Karpas-422 (cell line): ENCODE measurements at regions not wholly inside any gene's neighbourhood (a gene's known extent, or its start where the extent isn't known, plus 50 kb on each side); places are given as distances from the start of the nearest gene placed in this dataset. TPM values are rescaled to one million over a fixed set of nuclear protein-coding genes. Genes with fewer than 3 reads are reported as not detected.

Experiments
- DNase-seq: peaks from one replicate; pipeline ENCODE4 v3.0.0-alpha.2; 2015
- H2AFZ ChIP-seq: fragments of 200-600 bp; sonication (generic); 2 replicates; pipeline ENCODE4 v1.6.1; 2014; ENCODE audit warnings: antibody characterized with exemption, low read length, mixed read lengths
- H3K27ac ChIP-seq: fragments of 200-600 bp; sonication (generic); 2 replicates; pipeline ENCODE4 v1.5.1; 2014; ENCODE audit warnings: mild to moderate bottlenecking, low read length, moderate library complexity
- H3K27me3 ChIP-seq: fragments of 200-600 bp; sonication (generic); 2 replicates; pipeline ENCODE4 v1.6.1; 2014; ENCODE audit warnings: low read length, mixed read lengths
- H3K36me3 ChIP-seq: fragments of 200-600 bp; sonication (generic); 2 replicates; pipeline ENCODE4 v1.6.1; 2014; ENCODE audit warnings: low read length, mixed read lengths; ENCODE audit not compliant: insufficient read depth
- H3K4me1 ChIP-seq: fragments of 200-600 bp; sonication (generic); 2 replicates; pipeline ENCODE4 v1.6.1; 2014; ENCODE audit warnings: mild to moderate bottlenecking, low read length, mixed read lengths
- H3K4me2 ChIP-seq: fragments of 200-600 bp; sonication (generic); 2 replicates; pipeline ENCODE4 v1.6.1; 2014; ENCODE audit warnings: low read length, low read depth, mild to moderate bottlenecking; ENCODE audit not compliant: poor library complexity, severe bottlenecking
- H3K4me3 ChIP-seq: fragments of 200-600 bp; sonication (generic); 2 replicates; pipeline ENCODE4 v1.5.1; 2014; ENCODE audit warnings: mild to moderate bottlenecking, antibody characterized with exemption, low read length, mixed read lengths
- H3K79me2 ChIP-seq: fragments of 200-600 bp; sonication (generic); 2 replicates; pipeline ENCODE4 v1.6.1; 2014; ENCODE audit warnings: mild to moderate bottlenecking, low read length, mixed read lengths
- H3K9ac ChIP-seq: fragments of 200-600 bp; sonication (generic); 2 replicates; pipeline ENCODE4 v1.6.0; 2014; ENCODE audit warnings: low read length
- H3K9me2 ChIP-seq: fragments of 200-600 bp; sonication (generic), shearing (Covaris generic); replicated peaks from 2 replicates; pipeline ENCODE4 v1.6.0; 2014; ENCODE audit warnings: mild to moderate bottlenecking, low read length, moderate library complexity; ENCODE audit not compliant: insufficient read depth
- H3K9me3 ChIP-seq: fragments of 300-700, 200-600 bp; sonication (generic); 2 replicates; pipeline ENCODE4 v1.6.1; 2014; ENCODE audit warnings: low read length, mixed read lengths
- H4K20me1 ChIP-seq: fragments of 200-600 bp; sonication (generic); 2 replicates; pipeline ENCODE4 v1.6.1; 2014; ENCODE audit warnings: mild to moderate bottlenecking, antibody characterized with exemption, low read length, low read depth; ENCODE audit not compliant: insufficient read depth
- small RNA-seq: library from RNA; depleted of rRNA; stranded (forward); fragments of <200 nt; gene quantifications from one replicate; pipeline ENCODE3, GENCODE V24; 2014

DNA sequence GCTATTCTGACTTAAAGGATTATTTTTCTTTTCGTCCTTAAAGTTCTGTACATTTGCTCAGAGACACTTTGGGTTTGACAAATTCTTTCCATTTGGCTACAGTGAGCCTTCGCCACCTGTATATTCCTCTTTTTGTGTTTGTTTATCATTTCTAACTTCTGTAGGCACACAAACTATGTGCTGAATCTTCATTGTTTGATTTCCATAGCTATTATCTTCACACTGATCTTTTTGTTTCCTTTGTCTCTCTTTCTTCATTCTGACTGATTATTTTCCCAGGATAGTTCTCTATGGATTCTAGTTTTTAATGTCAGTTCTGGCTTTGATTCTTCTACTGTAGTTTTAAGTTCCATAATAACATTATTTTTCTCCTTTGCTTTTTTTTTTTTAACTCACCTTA lies 350.2 kb downstream of the ZNF521 start:
- H3K4me3 ChIP-seq: no peak overlapping the region
- no peak overlapping the region for H3K4me2 ChIP-seq

GRCh38 chr18:25005541-25006403 lies 346.2 kb downstream of the ZNF521 start:
- Histone ChIP-seq H2AFZ (no peak overlapping the region), H3K27ac (no peak overlapping the region), H3K4me2 (no peak overlapping the region), H3K4me1 (no peaks in the 10 kb centered on the region), H3K9me2 (no peaks in the 10 kb centered on the region), H3K9ac (no peak overlapping the region), H3K27me3 (no peaks in the 10 kb centered on the region), H3K4me3 (no peak overlapping the region), H3K79me2 (no peaks in the 10 kb centered on the region), H4K20me1 (no peaks in the 10 kb centered on the region), H3K36me3 (no peaks in the 10 kb centered on the region), H3K9me3 (no peaks in the 10 kb centered on the region)
- DNase-seq: no peak

More for the DNA sequence above, 350.2 kb downstream of the ZNF521 start:
- no peaks in the 10 kb centered on the region for H3K36me3 ChIP-seq
- no peaks in the 10 kb centered on the region for H3K9me2 ChIP-seq
- H3K27ac ChIP-seq: no peak overlapping the region
- H3K79me2 ChIP-seq: no peaks in the 10 kb centered on the region
- no peak overlapping the region for H3K9ac ChIP-seq
- no peaks in the 10 kb centered on the region for H4K20me1 ChIP-seq
- H3K27me3 ChIP-seq: no peaks in the 10 kb centered on the region
- H3K9me3 ChIP-seq: no peaks in the 10 kb centered on the region
- H2AFZ ChIP-seq: no peak overlapping the region
- no peak for DNase-seq
- H3K4me1 ChIP-seq: no peaks in the 10 kb centered on the region

- Histone ChIP-seq H3K9me2 (no peaks in the 10 kb centered on the region), H2AFZ (no peak overlapping the region), H4K20me1 (no peaks in the 10 kb centered on the region), H3K79me2 (no peaks in the 10 kb centered on the region), H3K27me3 (no peaks in the 10 kb centered on the region), H3K9ac (no peak overlapping the region), H3K9me3 (no peaks in the 10 kb centered on the region), H3K27ac (no peak overlapping the region), H3K4me3 (no peak overlapping the region), H3K36me3 (no peaks in the 10 kb centered on the region), H3K4me2 (no peak overlapping the region), H3K4me1 (no peaks in the 10 kb centered on the region)
- no peak for DNase-seq
These were observed 341.2 kb downstream of the ZNF521 start for GRCh38 chr18:25010623-25011374.

Small RNA genes lying in the stretch of these regions (small RNA-seq; reads per million reads assigned to genes)
- not detected for gene PPIAP57
